DND-41 (cell line): ENCODE measurements at regions not wholly inside any gene's neighbourhood (a gene's known extent, or its start where the extent isn't known, plus 50 kb on each side); places are given as distances from the start of the nearest gene placed in this dataset.

ENCODE experiments used
- ATAC-seq: fragments of 200-7000 bp; cut with Tn5 transposase; 3 replicates; pipeline ENCODE4 v1.9.1; 2021; ENCODE audit warnings: low read depth; ENCODE audit not compliant: insufficient read depth
- DNase-seq: peaks from one replicate; pipeline ENCODE4 v3.0.0-alpha.2; 2020
- H2AFZ ChIP-seq: 2 replicates; pipeline ENCODE4 v1.6.0; 2012; ENCODE audit warnings: low read depth, low read length
- H3K27ac ChIP-seq: 2 replicates; pipeline ENCODE4 v1.5.1; 2012; ENCODE audit warnings: low read length, inconsistent platforms
- H3K27me3 ChIP-seq: fragments of 200-600 bp; sonication (generic); 2 replicates; pipeline ENCODE4 v1.6.0; 2012; ENCODE audit warnings: low read length, mild to moderate bottlenecking, inconsistent platforms; ENCODE audit not compliant: insufficient read depth, poor library complexity
- H3K36me3 ChIP-seq: 2 replicates; pipeline ENCODE4 v1.5.1; 2012; ENCODE audit warnings: low read length, inconsistent platforms; ENCODE audit not compliant: insufficient read depth
- H3K4me1 ChIP-seq: 2 replicates; pipeline ENCODE4 v1.5.1; 2012; ENCODE audit warnings: mild to moderate bottlenecking, low read length; ENCODE audit not compliant: insufficient read depth
- H3K4me2 ChIP-seq: 2 replicates; pipeline ENCODE4 v1.6.0; 2012; ENCODE audit warnings: mild to moderate bottlenecking, moderate library complexity, low read length, inconsistent platforms; ENCODE audit not compliant: insufficient read depth
- H3K4me3 ChIP-seq, 2 experiments: fragments of 200-600 bp in 1 of 2; shearing (Covaris generic) in 1 of 2; 2 replicates each; pipeline ENCODE4 v1.5.1; 2012 to 2016; ENCODE audit warnings: inconsistent platforms in 2 of 2, low read length in 2 of 2, mild to moderate bottlenecking in 2 of 2, low read depth in 1 of 2, moderate library complexity in 1 of 2
- H3K79me2 ChIP-seq: 2 replicates; pipeline ENCODE4 v1.6.0; 2012; ENCODE audit warnings: low read length, inconsistent platforms; ENCODE audit not compliant: insufficient read depth
- H3K9ac ChIP-seq: 2 replicates; pipeline ENCODE4 v1.6.0; 2012; ENCODE audit warnings: low read depth, mild to moderate bottlenecking, inconsistent platforms, low read length, moderate library complexity
- H3K9me3 ChIP-seq: 2 replicates; pipeline ENCODE4 v1.5.1; 2012; ENCODE audit warnings: low read length, moderate library complexity, mild to moderate bottlenecking, inconsistent platforms; ENCODE audit not compliant: insufficient read depth, severe bottlenecking
- H4K20me1 ChIP-seq: 2 replicates; pipeline ENCODE4 v1.6.0; 2012; ENCODE audit warnings: low read length; ENCODE audit not compliant: insufficient read depth
- EZH2 ChIP-seq: IDR thresholded peaks from 3 replicates; pipeline ENCODE4 v1.6.1; 2012; ENCODE audit warnings: borderline replicate concordance, low read depth, mild to moderate bottlenecking, moderate library complexity, low read length, inconsistent platforms; ENCODE audit not compliant: severe bottlenecking
- TF ChIP-seq, protein P1 (sequence below): IDR thresholded peaks from 2 replicates; pipeline ENCODE4 v1.5.1; 2012; ENCODE audit warnings: borderline replicate concordance, low read length, moderate library complexity, mild to moderate bottlenecking; ENCODE audit not compliant: poor library complexity, severe bottlenecking; ENCODE audit errors: extremely low read depth

- no peak overlapping the region for H3K9ac ChIP-seq
- no peaks in the 10 kb centered on the region; the same call in 1 of the 2 replicates for H4K20me1 ChIP-seq
- H3K9me3 ChIP-seq = no peaks in the 10 kb centered on the region
- no peak overlapping the region for H3K4me2 ChIP-seq
- no peaks in the 10 kb centered on the region for H3K4me1 ChIP-seq
- no peak overlapping the region for H2AFZ ChIP-seq
- TF ChIP-seq, protein P1, sequence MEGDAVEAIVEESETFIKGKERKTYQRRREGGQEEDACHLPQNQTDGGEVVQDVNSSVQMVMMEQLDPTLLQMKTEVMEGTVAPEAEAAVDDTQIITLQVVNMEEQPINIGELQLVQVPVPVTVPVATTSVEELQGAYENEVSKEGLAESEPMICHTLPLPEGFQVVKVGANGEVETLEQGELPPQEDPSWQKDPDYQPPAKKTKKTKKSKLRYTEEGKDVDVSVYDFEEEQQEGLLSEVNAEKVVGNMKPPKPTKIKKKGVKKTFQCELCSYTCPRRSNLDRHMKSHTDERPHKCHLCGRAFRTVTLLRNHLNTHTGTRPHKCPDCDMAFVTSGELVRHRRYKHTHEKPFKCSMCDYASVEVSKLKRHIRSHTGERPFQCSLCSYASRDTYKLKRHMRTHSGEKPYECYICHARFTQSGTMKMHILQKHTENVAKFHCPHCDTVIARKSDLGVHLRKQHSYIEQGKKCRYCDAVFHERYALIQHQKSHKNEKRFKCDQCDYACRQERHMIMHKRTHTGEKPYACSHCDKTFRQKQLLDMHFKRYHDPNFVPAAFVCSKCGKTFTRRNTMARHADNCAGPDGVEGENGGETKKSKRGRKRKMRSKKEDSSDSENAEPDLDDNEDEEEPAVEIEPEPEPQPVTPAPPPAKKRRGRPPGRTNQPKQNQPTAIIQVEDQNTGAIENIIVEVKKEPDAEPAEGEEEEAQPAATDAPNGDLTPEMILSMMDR = no peak
- no peak for TF ChIP-seq EZH2
- H3K79me2 ChIP-seq = no peaks in the 10 kb centered on the region
- no peak for DNase-seq
- no peak overlapping the region for H3K27ac ChIP-seq
- no peak for ATAC-seq
- H3K27me3 ChIP-seq = no peaks in the 10 kb centered on the region
- no peaks in the 10 kb centered on the region for H3K36me3 ChIP-seq
- no peak overlapping the region for H3K4me3 ChIP-seq
Measured at GRCh38 chr19:30116984-30117555, 175.0 kb downstream of the URI1 start.

DNA sequence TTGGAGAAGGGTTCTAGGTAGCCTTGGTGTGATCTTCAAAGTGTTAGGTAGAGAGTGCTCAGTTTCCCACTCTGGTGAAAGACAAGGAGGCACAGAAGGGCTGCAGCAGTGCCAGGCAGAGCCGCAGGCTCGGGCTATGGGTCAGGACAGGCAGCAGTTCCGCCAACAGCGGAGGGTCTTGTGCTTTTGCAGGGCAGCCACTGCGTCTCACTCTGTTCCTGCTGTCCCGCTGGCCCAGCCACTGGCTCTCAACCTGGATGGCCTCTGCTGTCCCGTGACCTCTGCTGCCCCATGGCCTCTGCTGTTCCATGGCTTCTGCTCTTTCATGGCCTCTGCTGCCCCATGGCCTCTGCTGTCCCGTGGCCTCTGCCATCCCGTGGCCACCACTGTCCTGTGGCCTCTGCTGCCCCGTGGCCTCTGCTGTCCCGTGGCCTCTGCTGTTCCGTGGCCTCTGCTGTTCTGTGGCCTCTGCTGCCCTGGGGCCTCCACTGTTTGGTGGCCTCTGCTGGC lies 175.7 kb downstream of the URI1 start:
- Histone ChIP-seq H3K9ac (no peak overlapping the region), H3K4me3 (no peak overlapping the region), H3K4me1 (no peaks in the 10 kb centered on the region), H3K27ac (no peak overlapping the region), H2AFZ (no peak overlapping the region), H3K36me3 (no peaks in the 10 kb centered on the region), H4K20me1 (no peaks in the 10 kb centered on the region; the same call in 1 of the 2 replicates), H3K79me2 (no peaks in the 10 kb centered on the region), H3K4me2 (no peak overlapping the region), H3K9me3 (no peaks in the 10 kb centered on the region), H3K27me3 (no peaks in the 10 kb centered on the region)
- DNase-seq (no peak), ATAC-seq (no peak)
- no peak for TF ChIP-seq EZH2
- TF ChIP-seq, protein P1 = no peak

GRCh38 chr19:30118221-30118620 lies 176.2 kb downstream of the URI1 start:
- H4K20me1 ChIP-seq = no peaks in the 10 kb centered on the region; the same call in 1 of the 2 replicates
- no peak overlapping the region for H3K27ac ChIP-seq
- H3K9me3 ChIP-seq = no peaks in the 10 kb centered on the region
- no peak overlapping the region for H3K4me2 ChIP-seq
- no peaks in the 10 kb centered on the region for H3K79me2 ChIP-seq
- ATAC-seq (no peak), DNase-seq (no peak)
- H3K27me3 ChIP-seq = no peaks in the 10 kb centered on the region
- no peak overlapping the region for H2AFZ ChIP-seq
- no peak overlapping the region for H3K4me3 ChIP-seq
- no peak for TF ChIP-seq EZH2
- TF ChIP-seq, protein P1 = no peak
- H3K4me1 ChIP-seq = no peaks in the 10 kb centered on the region
- no peak overlapping the region for H3K9ac ChIP-seq
- H3K36me3 ChIP-seq = no peaks in the 10 kb centered on the region
